Cardiac fibroblast (primary cell): ENCODE measurements at regions not wholly inside any gene's neighbourhood (a gene's known extent, or its start where the extent isn't known, plus 50 kb on each side); places are given as distances from the start of the nearest gene placed in this dataset.

Source experiments
- DNase-seq, 2 donors: peaks; one replicate each; pipeline versions ENCODE4 v3.0.0 to v3.0.0-alpha.2; 2010; ENCODE audit warnings: low read depth in 2 of 2
- H3K4me3 ChIP-seq, 2 donors: replicated peaks in 1 of 2; 1 replicate in 1 of 2; 2 replicates in 1 of 2; pipeline ENCODE4 v1.5.1; 2011; ENCODE audit warnings: low read depth in 2 of 2, low read length in 2 of 2, mild to moderate bottlenecking in 2 of 2, moderate library complexity in 1 of 2
- TF ChIP-seq, protein P1 (sequence below): IDR thresholded peaks from one replicate; pipeline ENCODE4 v1.5.1; 2011; ENCODE audit warnings: low read depth, mild to moderate bottlenecking, low read length, inconsistent platforms

DNA sequence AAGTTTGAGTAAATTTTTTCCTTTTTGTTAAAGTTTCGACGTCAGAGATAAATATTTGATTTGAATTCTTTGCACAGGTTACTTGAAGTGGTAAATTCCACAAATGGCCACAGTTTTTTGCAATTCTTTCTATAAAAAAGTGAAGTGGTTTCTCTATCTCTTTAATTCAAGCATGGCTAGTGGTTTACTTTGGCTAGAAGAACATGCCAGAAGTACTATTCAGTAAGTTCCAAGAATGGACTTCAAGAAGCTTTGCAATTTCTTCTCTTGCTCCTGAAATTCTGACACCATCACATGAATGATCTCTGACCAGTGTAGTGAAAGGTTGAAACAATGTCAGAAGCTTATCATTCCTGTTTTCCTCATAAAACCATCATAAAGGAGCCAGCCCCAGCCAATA lies 55.7 kb upstream of the RNPC3 start:
- H3K4me3 ChIP-seq, result no peak overlapping the region
- DNase-seq, result no peak
- TF ChIP-seq, protein P1, sequence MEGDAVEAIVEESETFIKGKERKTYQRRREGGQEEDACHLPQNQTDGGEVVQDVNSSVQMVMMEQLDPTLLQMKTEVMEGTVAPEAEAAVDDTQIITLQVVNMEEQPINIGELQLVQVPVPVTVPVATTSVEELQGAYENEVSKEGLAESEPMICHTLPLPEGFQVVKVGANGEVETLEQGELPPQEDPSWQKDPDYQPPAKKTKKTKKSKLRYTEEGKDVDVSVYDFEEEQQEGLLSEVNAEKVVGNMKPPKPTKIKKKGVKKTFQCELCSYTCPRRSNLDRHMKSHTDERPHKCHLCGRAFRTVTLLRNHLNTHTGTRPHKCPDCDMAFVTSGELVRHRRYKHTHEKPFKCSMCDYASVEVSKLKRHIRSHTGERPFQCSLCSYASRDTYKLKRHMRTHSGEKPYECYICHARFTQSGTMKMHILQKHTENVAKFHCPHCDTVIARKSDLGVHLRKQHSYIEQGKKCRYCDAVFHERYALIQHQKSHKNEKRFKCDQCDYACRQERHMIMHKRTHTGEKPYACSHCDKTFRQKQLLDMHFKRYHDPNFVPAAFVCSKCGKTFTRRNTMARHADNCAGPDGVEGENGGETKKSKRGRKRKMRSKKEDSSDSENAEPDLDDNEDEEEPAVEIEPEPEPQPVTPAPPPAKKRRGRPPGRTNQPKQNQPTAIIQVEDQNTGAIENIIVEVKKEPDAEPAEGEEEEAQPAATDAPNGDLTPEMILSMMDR, result no peak

DNA sequence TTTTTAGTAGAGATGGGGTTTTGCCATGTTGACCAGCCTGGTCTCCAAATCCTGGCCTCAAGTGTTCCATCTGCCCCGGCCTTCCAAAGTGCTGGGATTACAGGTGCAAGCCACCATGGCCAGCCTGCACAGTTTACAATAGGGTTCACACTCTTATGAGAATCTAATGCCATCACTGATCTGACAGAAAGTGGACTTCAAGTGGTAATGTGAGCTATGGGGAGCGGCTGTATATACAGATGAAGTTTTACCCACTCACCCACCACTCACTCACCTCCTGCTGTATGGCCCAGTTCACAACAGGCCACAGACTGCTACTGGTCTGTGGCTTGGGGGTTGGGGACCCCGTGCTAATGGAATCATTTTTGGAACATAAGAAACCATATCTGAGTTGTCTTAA lies 58.4 kb upstream of the RNPC3 start:
- no peak for DNase-seq
- no peak overlapping the region for H3K4me3 ChIP-seq
- TF ChIP-seq, protein P1, result no peak

DNA sequence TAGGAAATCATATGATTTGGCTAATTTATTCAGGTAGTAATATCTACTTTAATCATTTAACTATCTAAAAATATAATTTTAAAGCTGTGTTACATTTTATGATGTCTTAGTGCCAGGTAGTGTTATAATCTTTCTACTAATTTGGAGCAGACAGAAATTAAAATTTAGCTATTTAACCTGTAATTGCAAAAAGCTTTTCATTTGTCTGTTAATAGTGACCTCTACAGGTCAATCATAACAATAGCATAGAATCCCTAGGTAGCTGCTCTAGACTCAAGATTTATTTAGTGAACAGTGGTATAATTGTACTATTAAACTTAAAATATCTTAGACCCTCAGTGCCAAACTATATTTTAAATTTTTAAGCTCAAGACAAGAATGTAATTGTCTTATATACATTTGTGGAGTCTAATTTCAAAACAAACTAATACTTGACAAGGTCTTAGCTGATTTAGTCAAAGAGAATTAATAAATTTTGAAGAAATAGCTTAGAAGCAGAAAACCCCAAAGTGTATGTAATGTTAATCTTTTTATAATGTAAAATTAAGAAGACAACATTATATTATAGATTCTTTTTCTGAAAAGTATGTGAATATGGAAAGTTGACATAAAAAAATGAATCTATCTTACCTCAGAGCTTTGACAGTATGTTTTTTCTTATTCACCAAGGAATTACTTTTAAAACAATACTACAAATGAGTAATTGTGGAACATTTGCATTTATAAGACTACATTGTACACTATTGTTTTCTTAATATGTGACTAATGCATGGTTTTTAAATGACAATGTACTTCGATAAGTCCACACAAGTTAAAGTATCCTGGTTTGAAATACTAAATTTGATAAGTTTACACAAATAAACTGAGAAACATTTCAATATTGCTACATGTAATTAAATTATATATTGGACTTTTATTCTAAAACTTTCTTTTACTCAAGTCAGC lies 64.1 kb upstream of the RNPC3 start:
- TF ChIP-seq, protein P1, result peak; percentile 46
- H3K4me3 ChIP-seq, result no peak overlapping the region
- DNase-seq, result peak; percentile 29 to 65

DNA sequence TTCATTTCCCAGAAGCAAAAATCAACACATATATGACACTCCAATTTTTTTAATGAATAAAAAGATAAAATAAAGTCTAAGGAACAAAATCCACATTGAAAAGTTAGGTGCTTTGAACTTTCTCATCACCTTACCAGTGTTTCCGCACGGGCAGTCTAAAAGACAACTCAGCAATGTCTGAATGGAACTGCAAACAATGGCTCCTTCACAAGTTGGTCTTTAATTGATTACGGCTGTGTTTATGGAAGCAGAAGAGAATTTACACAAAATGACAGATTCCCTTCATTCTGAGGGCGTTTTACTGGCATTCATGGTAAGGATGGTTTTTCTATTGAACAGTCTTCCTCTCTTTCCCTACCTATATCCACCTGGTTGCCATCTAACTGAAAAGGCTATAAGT lies 65.0 kb upstream of the RNPC3 start:
- TF ChIP-seq, protein P1, result no peak
- DNase-seq, result no peak

DNA sequence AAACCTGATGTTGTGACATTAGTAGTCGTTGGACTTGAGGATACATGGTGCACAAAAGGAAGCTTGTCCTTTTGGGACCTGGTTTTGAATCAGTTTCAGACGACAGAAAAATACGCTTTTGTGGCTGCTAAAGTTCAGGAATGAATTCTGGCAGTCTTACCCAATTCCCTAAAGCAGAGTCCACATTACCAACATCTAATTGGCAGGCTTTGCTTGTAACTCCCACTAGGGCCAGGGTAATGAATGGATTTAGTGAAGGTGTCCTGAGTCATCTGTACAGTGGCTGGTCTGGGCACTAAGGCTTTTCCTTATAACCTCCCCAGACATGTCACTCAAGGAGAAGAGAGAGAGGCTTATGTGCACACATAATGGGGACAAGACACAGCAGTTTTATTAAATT lies 66.2 kb upstream of the RNPC3 start:
- TF ChIP-seq, protein P1, result no peak
- DNase-seq, result peak; percentile 6 to 48
- no peak overlapping the region for H3K4me3 ChIP-seq

More for the DNA sequence above, 65.0 kb upstream of the RNPC3 start:
- H3K4me3 ChIP-seq, result no peak overlapping the region

DNA sequence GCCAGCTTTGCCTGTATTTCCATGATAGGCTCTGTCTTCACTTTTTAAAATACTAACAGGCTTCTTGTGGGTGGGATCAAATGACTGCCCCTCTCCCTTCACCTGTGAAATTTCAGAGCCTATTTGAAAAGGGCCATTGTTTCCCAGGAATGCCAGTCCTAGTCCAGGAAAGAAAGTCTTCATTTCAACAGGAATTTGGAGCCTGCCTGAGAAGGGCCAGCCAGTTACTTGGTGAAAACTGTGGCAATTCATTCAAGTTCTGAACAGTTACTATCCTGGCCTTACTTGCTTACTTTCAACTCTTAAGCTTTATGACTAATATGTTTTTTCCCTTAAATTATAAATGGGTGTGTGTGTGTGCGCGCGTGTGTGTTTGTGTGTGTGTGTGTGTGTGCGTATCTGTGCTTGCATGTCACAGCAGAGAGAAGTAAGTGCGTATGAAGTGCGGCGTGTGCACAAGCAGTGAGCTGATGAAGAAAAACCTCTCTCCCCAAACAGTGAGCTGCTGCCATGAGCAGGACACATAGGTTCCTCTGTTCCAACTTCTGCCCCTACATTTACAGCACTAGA lies 67.5 kb upstream of the RNPC3 start:
- no peak for DNase-seq
- TF ChIP-seq, protein P1, result no peak

More for the DNA sequence above, 67.5 kb upstream of the RNPC3 start:
- no peak overlapping the region for H3K4me3 ChIP-seq
